Loucy (cell line): ENCODE measurements at regions not wholly inside any gene's neighbourhood (a gene's known extent, or its start where the extent isn't known, plus 50 kb on each side); places are given as distances from the start of the nearest gene placed in this dataset.

ENCODE experiments used
- CTCF ChIP-seq: fragments of 200-600 bp; sonication (generic); conservative IDR thresholded peaks from 2 replicates; pipeline ENCODE4 v1.5.1; 2014; ENCODE audit warnings: mild to moderate bottlenecking, antibody characterized with exemption, low read length
- EZH2phosphoT487 ChIP-seq: fragments of 200-600 bp; IDR thresholded peaks from 2 replicates; pipeline ENCODE4 v1.6.1; 2018; ENCODE audit warnings: antibody characterized with exemption, mild to moderate bottlenecking, moderate library complexity, borderline replicate concordance

DNA sequence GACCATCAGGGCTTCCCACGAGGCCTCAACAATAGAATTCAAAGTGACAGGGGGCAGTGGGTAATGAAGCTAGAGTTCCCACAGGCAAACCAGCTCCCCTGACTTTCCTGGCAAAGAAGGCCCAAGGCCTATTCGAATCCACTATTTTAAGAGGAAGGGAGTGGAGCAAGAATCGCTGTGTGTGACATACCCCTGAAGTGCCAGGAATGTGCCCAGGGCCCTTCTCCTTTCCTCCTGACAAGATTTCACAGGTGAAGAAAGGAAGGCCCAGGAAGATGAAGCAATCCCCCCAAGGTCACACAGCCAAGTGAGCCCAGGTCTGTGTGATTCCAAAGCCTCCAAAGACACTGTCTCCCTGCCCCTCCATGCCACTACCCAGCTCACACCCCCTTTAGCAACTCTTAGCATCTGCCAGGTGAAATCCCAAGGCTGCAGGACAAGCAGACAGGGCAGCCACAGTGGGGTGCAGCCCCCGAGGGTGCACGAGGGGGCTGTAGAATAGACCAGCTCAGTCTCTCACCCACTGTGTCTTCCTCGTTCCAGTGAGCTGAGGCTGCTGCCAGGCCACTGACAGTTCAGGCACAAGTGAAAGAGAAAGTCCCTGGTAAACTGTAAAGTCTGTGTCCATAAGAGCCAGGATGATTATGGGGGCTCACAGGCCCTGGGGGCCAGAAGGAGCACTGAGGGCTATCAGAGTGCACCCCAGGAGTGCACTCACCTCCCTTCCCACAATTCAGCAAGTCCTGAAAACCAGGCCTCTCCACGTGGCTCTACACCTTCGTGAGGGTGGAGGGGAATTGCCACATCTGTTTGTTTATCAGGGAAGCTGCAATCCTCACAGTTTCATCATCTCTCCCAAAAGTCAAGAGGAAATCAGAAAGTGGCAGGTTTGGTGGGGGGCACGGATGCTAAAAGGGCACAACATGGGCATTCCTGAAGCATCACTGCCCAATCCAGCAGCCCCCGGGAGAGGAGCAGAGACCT, 70.8 kb upstream of the ZMIZ1 start:
- TF ChIP-seq CTCF (no peak), EZH2phosphoT487 (no peak)
